Vagina (tissue), 2 donors: ENCODE measurements at regions not wholly inside any gene's neighbourhood (a gene's known extent, or its start where the extent isn't known, plus 50 kb on each side); places are given as distances from the start of the nearest gene placed in this dataset.

Experiments
- DNase-seq, 2 donors: peaks; one replicate each; pipeline ENCODE4 v3.0.0-alpha.2; 2017; ENCODE audit errors: extremely low spot score in 2 of 2
- H3K27ac ChIP-seq: fragments of 200-600 bp; sonication (generic); one replicate; pipeline ENCODE4 v1.5.1; 2019
- H3K27me3 ChIP-seq: fragments of 200-600 bp; sonication (generic); one replicate; pipeline ENCODE4 v1.5.1; 2019
- H3K36me3 ChIP-seq, 2 donors: fragments of 200-600 bp; sonication (generic); one replicate each; pipeline ENCODE4 v1.5.1; 2017 to 2019
- H3K4me1 ChIP-seq: fragments of 200-600 bp; sonication (generic); one replicate; pipeline ENCODE4 v1.5.1; 2019
- H3K4me3 ChIP-seq, 2 donors: fragments of 200-600 bp; sonication (generic); 1 replicate in 1 of 2; 2 replicates in 1 of 2; pipeline ENCODE4 v1.5.1; 2016 to 2019
- H3K9me3 ChIP-seq: fragments of 200-600 bp; sonication (generic); one replicate; pipeline ENCODE4 v1.5.1; 2019
- POLR2A ChIP-seq, 2 donors: fragments of 450-650 bp; IDR thresholded peaks; one replicate each; pipeline ENCODE4 v1.6.1; 2017; ENCODE audit warnings: antibody characterized with exemption in 2 of 2, mild to moderate bottlenecking in 2 of 2, moderate library complexity in 2 of 2
- POLR2AphosphoS5 ChIP-seq, 2 donors: sonication (generic); formaldehyde crosslinking; IDR thresholded peaks; one replicate each; pipeline ENCODE4 v1.9.0; 2017; ENCODE audit warnings: antibody characterized with exemption in 2 of 2, mild to moderate bottlenecking in 2 of 2, low read depth in 1 of 2; ENCODE audit not compliant: insufficient read depth in 1 of 2
- intact Hi-C: fragments of 100-400 bp; cut with DNase I; formaldehyde crosslinking; loops from one replicate; pipeline ENCODE4 v1.15.1; 2023
- TF ChIP-seq, protein P1 (sequence below), 3 experiments: fragments of 450-650 bp in 2 of 3; fragments of 200-600 bp in 1 of 3; sonication (generic) in 1 of 3; IDR thresholded peaks; one replicate each; pipeline ENCODE4 v1.5.1; 2017 to 2019; ENCODE audit warnings: antibody characterized with exemption in 3 of 3, mild to moderate bottlenecking in 2 of 3, moderate library complexity in 2 of 3

GRCh38 chr16:59188029-59188428 is 453.9 kb upstream of the GOT2 start:
- Histone ChIP-seq H3K9me3 (no peaks in the 10 kb centered on the region), H3K4me3 (no peak overlapping the region), H3K27me3 (no peaks in the 10 kb centered on the region), H3K27ac (no peak overlapping the region), H3K4me1 (no peaks in the 10 kb centered on the region), H3K36me3 (no peaks in the 10 kb centered on the region)
- TF ChIP-seq, protein P1, sequence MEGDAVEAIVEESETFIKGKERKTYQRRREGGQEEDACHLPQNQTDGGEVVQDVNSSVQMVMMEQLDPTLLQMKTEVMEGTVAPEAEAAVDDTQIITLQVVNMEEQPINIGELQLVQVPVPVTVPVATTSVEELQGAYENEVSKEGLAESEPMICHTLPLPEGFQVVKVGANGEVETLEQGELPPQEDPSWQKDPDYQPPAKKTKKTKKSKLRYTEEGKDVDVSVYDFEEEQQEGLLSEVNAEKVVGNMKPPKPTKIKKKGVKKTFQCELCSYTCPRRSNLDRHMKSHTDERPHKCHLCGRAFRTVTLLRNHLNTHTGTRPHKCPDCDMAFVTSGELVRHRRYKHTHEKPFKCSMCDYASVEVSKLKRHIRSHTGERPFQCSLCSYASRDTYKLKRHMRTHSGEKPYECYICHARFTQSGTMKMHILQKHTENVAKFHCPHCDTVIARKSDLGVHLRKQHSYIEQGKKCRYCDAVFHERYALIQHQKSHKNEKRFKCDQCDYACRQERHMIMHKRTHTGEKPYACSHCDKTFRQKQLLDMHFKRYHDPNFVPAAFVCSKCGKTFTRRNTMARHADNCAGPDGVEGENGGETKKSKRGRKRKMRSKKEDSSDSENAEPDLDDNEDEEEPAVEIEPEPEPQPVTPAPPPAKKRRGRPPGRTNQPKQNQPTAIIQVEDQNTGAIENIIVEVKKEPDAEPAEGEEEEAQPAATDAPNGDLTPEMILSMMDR (IDR thresholded peaks at IDR 0.05): no peak
- TF ChIP-seq POLR2AphosphoS5 (IDR thresholded peaks at IDR 0.05; ENCODE audit: insufficient read depth in 1 of 2, low read depth in 1 of 2) (no peak), POLR2A (IDR thresholded peaks at IDR 0.05) (no peak)
- DNase-seq: no peak
- intact Hi-C loops: no loop called here

DNA sequence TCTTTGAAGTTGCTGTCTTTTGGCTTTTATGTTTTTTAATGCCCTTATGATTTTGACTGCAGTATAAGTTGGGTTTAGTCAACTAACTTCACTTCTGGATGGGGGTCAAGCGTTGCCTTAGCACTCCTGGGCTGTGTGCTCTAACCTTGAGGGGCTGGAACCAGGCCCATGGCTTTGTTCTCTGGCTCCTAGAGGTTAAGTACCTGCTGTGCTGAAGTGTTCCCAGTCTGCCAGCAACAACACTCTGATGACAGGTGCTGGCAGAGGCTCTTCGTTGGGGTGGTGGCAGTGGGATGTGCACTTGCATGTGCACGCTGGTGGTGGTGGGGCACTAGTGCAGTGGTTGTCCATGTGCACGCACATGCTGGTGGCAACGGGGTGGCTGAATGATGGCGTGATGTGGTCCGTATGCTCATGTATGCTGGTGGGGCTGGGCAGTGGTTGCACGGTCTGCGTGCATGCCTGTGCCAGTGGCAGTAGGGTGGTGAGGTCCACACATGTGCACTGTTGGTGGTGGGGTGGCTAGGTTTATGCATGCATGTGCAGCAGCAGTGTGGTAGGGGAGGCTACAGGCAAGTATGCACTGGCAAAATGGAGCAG is 447.8 kb upstream of the GOT2 start:
- Histone ChIP-seq H3K27ac (no peak overlapping the region), H3K9me3 (no peaks in the 10 kb centered on the region), H3K36me3 (no peaks in the 10 kb centered on the region), H3K4me3 (no peak overlapping the region), H3K27me3 (no peaks in the 10 kb centered on the region), H3K4me1 (no peaks in the 10 kb centered on the region)
- TF ChIP-seq POLR2A (IDR thresholded peaks at IDR 0.05) (no peak), POLR2AphosphoS5 (IDR thresholded peaks at IDR 0.05; ENCODE audit: insufficient read depth in 1 of 2, low read depth in 1 of 2) (no peak)
- TF ChIP-seq, protein P1 (IDR thresholded peaks at IDR 0.05): no peak
- DNase-seq: no peak
- intact Hi-C loops: no loop called here

GRCh38 chr16:59180083-59180476 is 446.0 kb upstream of the GOT2 start:
- intact Hi-C loops: no loop called here

GRCh38 chr16:59179446-59180082 is 445.4 kb upstream of the GOT2 start:
- DNase-seq: no peak
- intact Hi-C loops: no loop called here
- TF ChIP-seq, protein P1 (IDR thresholded peaks at IDR 0.05): no peak
- no peak for TF ChIP-seq POLR2A (IDR thresholded peaks at IDR 0.05)
- TF ChIP-seq POLR2AphosphoS5 (IDR thresholded peaks at IDR 0.05; ENCODE audit: insufficient read depth in 1 of 2, low read depth in 1 of 2): no peak

More at GRCh38 chr16:59180083-59180476, 446.0 kb upstream of the GOT2 start:
- no peaks in the 10 kb centered on the region for H3K27me3 ChIP-seq
- H3K36me3 ChIP-seq: no peaks in the 10 kb centered on the region
- no peak overlapping the region for H3K4me3 ChIP-seq
- H3K27ac ChIP-seq: no peak overlapping the region
- H3K4me1 ChIP-seq: no peaks in the 10 kb centered on the region
- H3K9me3 ChIP-seq: no peaks in the 10 kb centered on the region
- TF ChIP-seq POLR2A (IDR thresholded peaks at IDR 0.05): no peak
- TF ChIP-seq, protein P1 (IDR thresholded peaks at IDR 0.05): no peak
- TF ChIP-seq POLR2AphosphoS5 (IDR thresholded peaks at IDR 0.05; ENCODE audit: insufficient read depth in 1 of 2, low read depth in 1 of 2): no peak
- DNase-seq: no peak

GRCh38 chr16:59173408-59173831 is 439.3 kb upstream of the GOT2 start:
- TF ChIP-seq POLR2A (IDR thresholded peaks at IDR 0.05) (no peak), POLR2AphosphoS5 (IDR thresholded peaks at IDR 0.05; ENCODE audit: insufficient read depth in 1 of 2, low read depth in 1 of 2) (no peak)
- TF ChIP-seq, protein P1 (IDR thresholded peaks at IDR 0.05): no peak
- no peak for DNase-seq
- intact Hi-C loops: no loop called here

More at GRCh38 chr16:59179446-59180082, 445.4 kb upstream of the GOT2 start:
- H3K4me1 ChIP-seq: no peaks in the 10 kb centered on the region
- H3K36me3 ChIP-seq: no peaks in the 10 kb centered on the region
- H3K4me3 ChIP-seq: no peak overlapping the region
- H3K27me3 ChIP-seq: no peaks in the 10 kb centered on the region
- no peaks in the 10 kb centered on the region for H3K9me3 ChIP-seq
- H3K27ac ChIP-seq: no peak overlapping the region

More at GRCh38 chr16:59173408-59173831, 439.3 kb upstream of the GOT2 start:
- Histone ChIP-seq H3K4me3 (no peak overlapping the region), H3K27me3 (no peaks in the 10 kb centered on the region), H3K4me1 (no peaks in the 10 kb centered on the region), H3K9me3 (no peaks in the 10 kb centered on the region), H3K27ac (no peak overlapping the region), H3K36me3 (no peaks in the 10 kb centered on the region)
